Neuronal stem cell (in vitro differentiated cells): ENCODE measurements at regions not wholly inside any gene's neighbourhood (a gene's known extent, or its start where the extent isn't known, plus 50 kb on each side); places are given as distances from the start of the nearest gene placed in this dataset.

Source experiments
- DNase-seq: peaks from one replicate; pipeline ENCODE4 v3.0.0-alpha.2; 2013; ENCODE audit warnings: low spot score
- H2AFZ ChIP-seq: one replicate; pipeline ENCODE4 v1.6.1; 2013; ENCODE audit warnings: mild to moderate bottlenecking, low read length, inconsistent platforms
- H2AK5ac ChIP-seq: 2 replicates; pipeline ENCODE4 v1.6.1; 2013; ENCODE audit warnings: low read depth, mild to moderate bottlenecking, inconsistent platforms, low read length, moderate library complexity, mixed read lengths
- H2BK120ac ChIP-seq: 2 replicates; pipeline ENCODE4 v1.6.1; 2013; ENCODE audit warnings: low read depth, mild to moderate bottlenecking, inconsistent platforms, low read length, moderate library complexity, mixed read lengths
- H2BK12ac ChIP-seq: one replicate; pipeline ENCODE4 v1.6.1; 2013; ENCODE audit warnings: low read length, inconsistent platforms
- H2BK15ac ChIP-seq: 2 replicates; pipeline ENCODE4 v1.6.1; 2013; ENCODE audit warnings: mild to moderate bottlenecking, low read length, inconsistent platforms, mixed read lengths
- H2BK5ac ChIP-seq: one replicate; pipeline ENCODE4 v1.6.1; 2013; ENCODE audit warnings: inconsistent platforms, mild to moderate bottlenecking, low read length, moderate library complexity
- H3K14ac ChIP-seq: one replicate; pipeline ENCODE4 v1.6.1; 2013; ENCODE audit warnings: low read length, inconsistent platforms
- H3K18ac ChIP-seq: 2 replicates; pipeline ENCODE4 v1.6.1; 2013; ENCODE audit warnings: low read length, inconsistent platforms
- H3K23ac ChIP-seq: 2 replicates; pipeline ENCODE4 v1.6.1; 2013; ENCODE audit warnings: low read depth, mild to moderate bottlenecking, mixed read lengths, low read length, inconsistent platforms; ENCODE audit not compliant: poor library complexity
- H3K27ac ChIP-seq: replicated peaks from 3 replicates; pipeline ENCODE4 v1.5.1; 2013; ENCODE audit warnings: low read length, inconsistent platforms
- H3K27me3 ChIP-seq, 3 experiments: 2 replicates each; pipeline ENCODE4 v1.6.1; 2013; ENCODE audit warnings: low read length in 3 of 3, mild to moderate bottlenecking in 2 of 3, inconsistent platforms in 1 of 3, low read depth in 1 of 3, mixed read lengths in 1 of 3, moderate library complexity in 1 of 3; ENCODE audit not compliant: control insufficient read depth in 3 of 3, insufficient read depth in 3 of 3
- H3K36me3 ChIP-seq, 2 donors: replicated peaks in 1 of 2; 2 replicates each; pipeline ENCODE4 v1.6.1; 2013; ENCODE audit warnings: low read length in 2 of 2; ENCODE audit not compliant: control insufficient read depth in 2 of 2, insufficient read depth in 2 of 2
- H3K4ac ChIP-seq: 2 replicates; pipeline ENCODE4 v1.6.1; 2013; ENCODE audit warnings: inconsistent platforms, mild to moderate bottlenecking, low read length, moderate library complexity
- H3K4me1 ChIP-seq, 2 donors: 1 replicate in 1 of 2; 2 replicates in 1 of 2; pipeline ENCODE4 v1.6.1; 2013; ENCODE audit warnings: low read length in 2 of 2, low read depth in 1 of 2; ENCODE audit not compliant: control insufficient read depth in 2 of 2, insufficient read depth in 1 of 2
- H3K4me2 ChIP-seq: one replicate; pipeline ENCODE4 v1.6.1; 2013; ENCODE audit warnings: mild to moderate bottlenecking, low read length, inconsistent platforms; ENCODE audit not compliant: insufficient read depth, poor library complexity, severe bottlenecking
- H3K4me3 ChIP-seq, 2 donors: 2 replicates each; pipeline ENCODE4 v1.5.1; 2013; ENCODE audit warnings: low read length in 2 of 2, mild to moderate bottlenecking in 2 of 2, inconsistent platforms in 1 of 2, moderate library complexity in 1 of 2
- H3K79me1 ChIP-seq: one replicate; pipeline ENCODE4 v1.6.1; 2013; ENCODE audit warnings: low read depth, mild to moderate bottlenecking, inconsistent platforms, low read length, moderate library complexity
- H3K9ac ChIP-seq: one replicate; pipeline ENCODE4 v1.6.1; 2013; ENCODE audit warnings: mild to moderate bottlenecking, low read depth, low read length, inconsistent platforms; ENCODE audit not compliant: poor library complexity
- H3K9me3 ChIP-seq, 2 donors: replicated peaks in 1 of 2; 2 replicates each; pipeline versions ENCODE3 to v1.6.1; 2013; ENCODE audit warnings: low read length in 2 of 2, mild to moderate bottlenecking in 2 of 2, inconsistent platforms in 1 of 2, low read depth in 1 of 2, mixed read lengths in 1 of 2, moderate library complexity in 1 of 2; ENCODE audit not compliant: control insufficient read depth in 2 of 2, insufficient read depth in 1 of 2
- H4K8ac ChIP-seq: one replicate; pipeline ENCODE4 v1.6.1; 2013; ENCODE audit warnings: low read depth, mild to moderate bottlenecking, inconsistent platforms, low read length, moderate library complexity
- H4K91ac ChIP-seq: one replicate; pipeline ENCODE4 v1.6.1; 2013; ENCODE audit warnings: low read length, low read depth, mild to moderate bottlenecking, inconsistent platforms; ENCODE audit not compliant: poor library complexity
- WGBS, 2 donors: extraction: QIAGEN DNeasy Blood & Tissue Kit; methylation state at CpG; one replicate each; pipeline ENCODE4 v1.1.7; 2013; ENCODE audit warnings: missing lambda C conversion rate in 2 of 2, mixed read lengths in 1 of 2; ENCODE audit not compliant: insufficient read length in 2 of 2, insufficient replicate concordance in 1 of 2; ENCODE audit errors: extremely low coverage in 2 of 2; 5-methylcytosine and 5-hydroxymethylcytosine counted together

DNA sequence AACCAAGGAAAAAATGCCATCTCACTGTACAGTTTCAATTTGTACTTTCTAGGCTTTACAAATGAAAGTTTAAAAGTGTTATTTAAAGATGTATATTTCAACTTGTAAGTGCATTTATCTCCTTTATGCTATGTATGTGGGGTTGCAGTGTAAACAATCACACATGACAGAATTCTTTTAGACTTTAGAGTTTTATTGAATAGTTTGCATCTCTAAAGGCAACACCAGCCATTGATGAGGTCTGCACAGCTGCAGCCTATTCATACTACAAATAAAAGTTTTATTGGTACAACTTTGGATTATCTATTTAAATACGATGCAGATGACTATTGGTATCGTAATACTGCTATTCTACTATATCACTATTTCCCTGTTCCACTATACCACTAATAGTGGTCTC is 894.4 kb upstream of the B3GALT2 start:
- WGBS, 2 donors: no CpG with 5 or more reads among the region's 2 CpGs
- no peak for DNase-seq
- no peaks in the 10 kb centered on the region for H3K79me1 ChIP-seq
- H3K23ac ChIP-seq: no peak overlapping the region
- no peak overlapping the region for H2BK5ac ChIP-seq
- H3K4me1 ChIP-seq: peaks cover 0 to 2% of the 10 kb centered on the region in 2 donors
- H3K27ac ChIP-seq: no peak overlapping the region
- H3K4me2 ChIP-seq: no peak overlapping the region
- H3K14ac ChIP-seq: no peak overlapping the region
- no peak overlapping the region for H3K4ac ChIP-seq
- H3K4me3 ChIP-seq: no peak overlapping the region
- no peak overlapping the region for H4K8ac ChIP-seq
- no peaks in the 10 kb centered on the region for H3K27me3 ChIP-seq
- H4K91ac ChIP-seq: no peak overlapping the region
- no peak overlapping the region for H2BK12ac ChIP-seq
- H3K9me3 ChIP-seq: peaks cover 0 to 12% of the 10 kb centered on the region in 2 donors
- no peaks in the 10 kb centered on the region for H3K36me3 ChIP-seq
- H3K18ac ChIP-seq: no peak overlapping the region
- H2BK15ac ChIP-seq: no peak overlapping the region
- no peak overlapping the region for H2AK5ac ChIP-seq
- H3K9ac ChIP-seq: no peak overlapping the region
- H2AFZ ChIP-seq: no peak overlapping the region
- H2BK120ac ChIP-seq: no peak overlapping the region

GRCh38 chr1:194078765-194079164 is 892.4 kb upstream of the B3GALT2 start:
- no peaks in the 10 kb centered on the region for H3K4me1 ChIP-seq
- no peak overlapping the region for H4K8ac ChIP-seq
- DNase-seq: no peak

GRCh38 chr1:194076646-194077045 is 890.2 kb upstream of the B3GALT2 start:
- Histone ChIP-seq H2BK15ac (no peak overlapping the region), H3K4me1 (no peaks in the 10 kb centered on the region), H4K8ac (no peak overlapping the region), H3K23ac (no peak overlapping the region), H3K4me2 (no peak overlapping the region), H3K9ac (no peak overlapping the region), H2BK120ac (no peak overlapping the region), H3K14ac (no peak overlapping the region), H3K27ac (no peak overlapping the region), H2AFZ (no peak overlapping the region), H2BK5ac (no peak overlapping the region), H3K4ac (no peak overlapping the region), H3K4me3 (no peak overlapping the region), H4K91ac (no peak overlapping the region), H2BK12ac (no peak overlapping the region), H3K9me3 (peaks cover 0 to 16% of the 10 kb centered on the region in 2 donors), H2AK5ac (no peak overlapping the region), H3K36me3 (no peaks in the 10 kb centered on the region), H3K18ac (no peak overlapping the region), H3K27me3 (no peaks in the 10 kb centered on the region), H3K79me1 (no peaks in the 10 kb centered on the region)
- WGBS, 2 donors: no CpG with 5 or more reads among the region's 1 CpG
- no peak for DNase-seq

More at GRCh38 chr1:194078765-194079164, 892.4 kb upstream of the B3GALT2 start:
- no peaks in the 10 kb centered on the region for H3K36me3 ChIP-seq
- no peak overlapping the region for H3K9ac ChIP-seq
- no peak overlapping the region for H3K27ac ChIP-seq
- no peak overlapping the region for H3K18ac ChIP-seq
- H3K4me2 ChIP-seq: no peak overlapping the region
- no peak overlapping the region for H2AFZ ChIP-seq
- H3K4me3 ChIP-seq: no peak overlapping the region
- no peak overlapping the region for H3K14ac ChIP-seq
- no peak overlapping the region for H2BK5ac ChIP-seq
- H2AK5ac ChIP-seq: no peak overlapping the region
- no peak overlapping the region for H2BK12ac ChIP-seq
- H4K91ac ChIP-seq: no peak overlapping the region
- peaks cover 0 to 16% of the 10 kb centered on the region in 2 donors for H3K9me3 ChIP-seq
- H3K79me1 ChIP-seq: no peaks in the 10 kb centered on the region
- H3K23ac ChIP-seq: no peak overlapping the region
- H2BK120ac ChIP-seq: no peak overlapping the region
- H3K4ac ChIP-seq: no peak overlapping the region
- no peak overlapping the region for H2BK15ac ChIP-seq
- H3K27me3 ChIP-seq: no peaks in the 10 kb centered on the region
- no CpG with 5 or more reads among the region's 1 CpG for WGBS, 2 donors

- H2BK120ac ChIP-seq: no peak overlapping the region
- H3K4me2 ChIP-seq: no peak overlapping the region
- H3K14ac ChIP-seq: no peak overlapping the region
- H2BK12ac ChIP-seq: no peak overlapping the region
- no peaks in the 10 kb centered on the region for H3K4me1 ChIP-seq
- no peak overlapping the region for H3K4ac ChIP-seq
- H3K23ac ChIP-seq: no peak overlapping the region
- no peak overlapping the region for H2BK15ac ChIP-seq
- peaks cover 0 to 16% of the 10 kb centered on the region in 2 donors for H3K9me3 ChIP-seq
- no peaks in the 10 kb centered on the region for H3K36me3 ChIP-seq
- no peak overlapping the region for H3K18ac ChIP-seq
- H2BK5ac ChIP-seq: no peak overlapping the region
- H4K8ac ChIP-seq: no peak overlapping the region
- no peaks in the 10 kb centered on the region for H3K27me3 ChIP-seq
- H3K9ac ChIP-seq: no peak overlapping the region
- H3K4me3 ChIP-seq: no peak overlapping the region
- no peak overlapping the region for H4K91ac ChIP-seq
- no peaks in the 10 kb centered on the region for H3K79me1 ChIP-seq
- DNase-seq: no peak
- no peak overlapping the region for H2AK5ac ChIP-seq
- H2AFZ ChIP-seq: no peak overlapping the region
- WGBS, 2 donors: no CpG with 5 or more reads among the region's 3 CpGs
- no peak overlapping the region for H3K27ac ChIP-seq
Measured at GRCh38 chr1:194073833-194074232, 887.4 kb upstream of the B3GALT2 start.
